ENCODE measurements at regions not wholly inside any gene's neighbourhood (a gene's known extent, or its start where the extent isn't known, plus 50 kb on each side); places are given as distances from the start of the nearest gene placed in this dataset.

DNA sequence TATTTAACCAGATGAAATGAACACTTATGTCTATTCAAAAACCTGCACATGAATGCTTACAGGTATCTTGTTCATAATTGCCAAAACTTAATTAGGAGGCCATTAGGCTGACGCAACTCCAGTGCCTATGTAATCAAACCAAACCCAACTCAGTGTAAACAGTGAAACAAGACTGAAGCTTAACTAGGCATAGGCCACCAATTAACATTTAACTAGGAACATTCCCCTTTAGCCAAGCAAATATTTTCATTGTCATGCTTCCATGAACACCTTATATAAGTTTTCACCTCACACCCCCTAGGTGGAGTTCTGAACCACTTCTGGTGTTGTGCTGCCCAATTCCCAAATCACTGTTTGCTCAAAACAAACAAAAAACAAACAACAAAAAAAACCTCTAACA, 686.0 kb downstream of the STPG2 start:
- in situ Hi-C loops (cut with MboI; ENCODE audit: low sequenced_read_pairs, unreplicated experiment) = no loop called here
- no peak for DNase-seq (ENCODE audit: low spot score)
- TF ChIP-seq, protein P1, sequence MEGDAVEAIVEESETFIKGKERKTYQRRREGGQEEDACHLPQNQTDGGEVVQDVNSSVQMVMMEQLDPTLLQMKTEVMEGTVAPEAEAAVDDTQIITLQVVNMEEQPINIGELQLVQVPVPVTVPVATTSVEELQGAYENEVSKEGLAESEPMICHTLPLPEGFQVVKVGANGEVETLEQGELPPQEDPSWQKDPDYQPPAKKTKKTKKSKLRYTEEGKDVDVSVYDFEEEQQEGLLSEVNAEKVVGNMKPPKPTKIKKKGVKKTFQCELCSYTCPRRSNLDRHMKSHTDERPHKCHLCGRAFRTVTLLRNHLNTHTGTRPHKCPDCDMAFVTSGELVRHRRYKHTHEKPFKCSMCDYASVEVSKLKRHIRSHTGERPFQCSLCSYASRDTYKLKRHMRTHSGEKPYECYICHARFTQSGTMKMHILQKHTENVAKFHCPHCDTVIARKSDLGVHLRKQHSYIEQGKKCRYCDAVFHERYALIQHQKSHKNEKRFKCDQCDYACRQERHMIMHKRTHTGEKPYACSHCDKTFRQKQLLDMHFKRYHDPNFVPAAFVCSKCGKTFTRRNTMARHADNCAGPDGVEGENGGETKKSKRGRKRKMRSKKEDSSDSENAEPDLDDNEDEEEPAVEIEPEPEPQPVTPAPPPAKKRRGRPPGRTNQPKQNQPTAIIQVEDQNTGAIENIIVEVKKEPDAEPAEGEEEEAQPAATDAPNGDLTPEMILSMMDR (IDR thresholded peaks at IDR 0.05; ENCODE audit: borderline replicate concordance, control extremely low read depth, extremely low read depth, insufficient read depth, missing control alignments) = no peak

DNA sequence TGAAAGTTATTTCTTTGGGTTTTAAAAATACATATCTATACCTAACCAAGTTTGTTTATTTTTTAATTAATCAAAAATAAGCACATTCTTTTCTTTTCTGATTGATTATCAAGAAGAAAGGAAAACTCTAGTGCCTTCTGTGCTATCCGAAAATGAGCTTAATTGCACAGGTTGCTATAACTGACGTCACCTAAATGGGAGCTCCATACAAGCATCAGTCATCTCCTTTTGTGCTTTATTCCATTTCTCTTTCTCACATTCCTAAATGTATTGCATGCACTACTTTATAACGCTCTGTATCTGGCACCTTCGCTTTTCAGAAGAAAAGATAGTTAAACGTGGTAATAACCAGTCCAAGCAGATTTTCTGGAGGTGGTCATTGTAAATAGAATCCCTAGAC, 675.0 kb downstream of the STPG2 start:
- in situ Hi-C loops (cut with MboI; ENCODE audit: low sequenced_read_pairs, unreplicated experiment) = no loop called here
- TF ChIP-seq, protein P1 (IDR thresholded peaks at IDR 0.05; ENCODE audit: borderline replicate concordance, control extremely low read depth, extremely low read depth, insufficient read depth, missing control alignments) = no peak
- DNase-seq (ENCODE audit: low spot score) = no peak

DNA sequence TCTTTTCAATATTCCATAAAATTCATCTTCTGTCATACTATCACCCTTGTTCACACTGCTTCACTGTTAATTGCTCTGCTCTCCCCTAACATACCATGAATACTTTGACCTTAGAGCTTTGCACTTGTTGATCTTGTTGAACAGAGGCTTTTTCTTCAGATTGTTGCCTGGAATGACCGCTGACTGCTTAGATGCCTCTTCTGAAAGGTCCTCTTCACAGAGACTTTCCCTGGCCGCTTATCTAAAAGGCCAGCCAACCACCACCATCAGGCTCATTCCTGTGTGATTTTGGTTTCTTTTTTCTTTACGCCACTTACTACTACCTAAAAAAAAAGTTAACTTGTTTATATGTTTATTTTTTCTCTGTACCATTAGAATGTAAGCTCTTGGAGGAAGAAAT, 667.7 kb downstream of the STPG2 start:
- DNase-seq (ENCODE audit: low spot score) = no peak
- in situ Hi-C loops (cut with MboI; ENCODE audit: low sequenced_read_pairs, unreplicated experiment) = no loop called here
- TF ChIP-seq, protein P1 (IDR thresholded peaks at IDR 0.05; ENCODE audit: borderline replicate concordance, control extremely low read depth, extremely low read depth, insufficient read depth, missing control alignments) = no peak

DNA sequence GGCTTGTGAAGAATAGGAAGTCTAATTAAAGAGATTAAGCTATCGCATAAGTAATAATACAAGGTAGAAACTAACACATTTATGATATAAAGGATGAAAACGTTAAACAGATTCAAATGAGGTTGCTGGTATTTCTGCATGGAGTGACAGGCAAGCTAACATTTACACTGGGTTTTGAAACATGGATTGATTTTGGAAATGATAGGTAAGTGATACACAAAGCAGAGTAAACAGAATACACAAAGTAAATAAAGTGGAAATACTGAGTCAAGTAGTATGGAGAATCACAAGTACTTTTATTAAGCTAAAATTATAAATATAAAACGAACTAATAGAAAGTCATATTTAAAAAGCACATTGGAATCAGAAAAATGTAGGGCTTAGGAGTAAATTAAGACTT, 665.3 kb downstream of the STPG2 start:
- TF ChIP-seq, protein P1 (IDR thresholded peaks at IDR 0.05; ENCODE audit: borderline replicate concordance, control extremely low read depth, extremely low read depth, insufficient read depth, missing control alignments) = no peak
- in situ Hi-C loops (cut with MboI; ENCODE audit: low sequenced_read_pairs, unreplicated experiment) = no loop called here
- no peak for DNase-seq (ENCODE audit: low spot score)

DNA sequence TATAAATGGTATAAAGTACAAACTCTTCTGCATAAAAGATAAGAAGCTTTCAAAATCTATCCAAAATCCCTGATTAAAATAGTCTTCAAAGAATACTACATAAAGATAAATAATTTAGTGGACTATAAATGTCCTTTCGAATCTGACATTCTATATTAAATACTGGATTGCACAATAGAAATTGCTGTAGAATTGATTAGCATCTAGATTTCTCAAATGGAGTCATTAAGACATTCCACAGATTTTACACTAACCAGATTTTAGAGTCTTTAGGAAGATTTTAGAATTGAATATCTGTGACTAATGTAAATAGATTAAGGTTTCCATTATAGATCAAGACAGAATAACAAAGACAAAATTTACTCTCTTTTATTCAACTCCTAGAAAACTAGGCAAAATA, 663.9 kb downstream of the STPG2 start:
- TF ChIP-seq, protein P1 (IDR thresholded peaks at IDR 0.05; ENCODE audit: borderline replicate concordance, control extremely low read depth, extremely low read depth, insufficient read depth, missing control alignments) = no peak
- no peak for DNase-seq (ENCODE audit: low spot score)
- in situ Hi-C loops (cut with MboI; ENCODE audit: low sequenced_read_pairs, unreplicated experiment) = no loop called here

DNA sequence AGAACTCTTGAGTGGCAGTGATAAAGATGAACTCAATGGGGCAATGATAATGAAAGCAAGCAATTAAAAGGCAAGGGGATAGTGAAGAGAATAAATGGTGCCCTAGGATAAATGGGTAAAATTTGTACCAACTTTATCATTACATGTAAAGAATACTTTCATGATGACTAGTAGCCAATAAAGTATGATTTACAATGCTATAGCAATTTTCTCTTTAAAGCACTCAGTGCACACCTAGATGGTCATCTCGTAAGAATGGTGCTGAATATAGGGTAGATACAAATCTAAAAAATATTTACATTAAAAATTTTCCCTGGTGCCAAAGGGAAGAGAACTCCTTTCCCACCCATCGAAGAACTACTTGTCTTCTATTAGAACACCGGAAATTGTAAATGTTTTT, 651.4 kb downstream of the STPG2 start:
- TF ChIP-seq, protein P1 (IDR thresholded peaks at IDR 0.05; ENCODE audit: borderline replicate concordance, control extremely low read depth, extremely low read depth, insufficient read depth, missing control alignments) = no peak
- in situ Hi-C loops (cut with MboI; ENCODE audit: low sequenced_read_pairs, unreplicated experiment) = no loop called here
- no peak for DNase-seq (ENCODE audit: low spot score)

Data from GM13976 (cell line).